Activated naive CD8-positive, alpha-beta T cell (primary cell): ENCODE measurements at regions not wholly inside any gene's neighbourhood (a gene's known extent, or its start where the extent isn't known, plus 50 kb on each side); places are given as distances from the start of the nearest gene placed in this dataset.

Source experiments
- H3K27ac Mint-ChIP-seq: one replicate; pipeline ENCODE4 v1.8.0; 2021; ENCODE audit warnings: mixed read lengths
- H3K27me3 Mint-ChIP-seq: one replicate; pipeline ENCODE4 v1.8.0; 2021; ENCODE audit warnings: mixed read lengths
- H3K36me3 Mint-ChIP-seq: one replicate; pipeline ENCODE4 v1.8.0; 2021; ENCODE audit warnings: mixed read lengths
- H3K4me1 Mint-ChIP-seq: one replicate; pipeline ENCODE4 v1.8.0; 2021; ENCODE audit warnings: low read depth, mixed read lengths
- H3K4me3 Mint-ChIP-seq: one replicate; pipeline ENCODE4 v1.8.0; 2021; ENCODE audit warnings: mild to moderate bottlenecking, mixed read lengths
- H3K9me3 Mint-ChIP-seq: one replicate; pipeline ENCODE4 v1.8.0; 2021; ENCODE audit warnings: low read depth, mixed read lengths

- H3K9me3 Mint-ChIP-seq: peaks cover 1% of the 10 kb centered on the region
- no peaks in the 10 kb centered on the region for H3K36me3 Mint-ChIP-seq
- no peak overlapping the region for H3K4me3 Mint-ChIP-seq
- no peaks in the 10 kb centered on the region for H3K27me3 Mint-ChIP-seq
- H3K4me1 Mint-ChIP-seq: peaks cover 1% of the 10 kb centered on the region
- H3K27ac Mint-ChIP-seq: no peak overlapping the region
Measured at GRCh38 chr1:96367791-96368190, 353.8 kb upstream of the PTBP2 start.

- H3K27ac Mint-ChIP-seq: no peak overlapping the region
- H3K27me3 Mint-ChIP-seq: no peaks in the 10 kb centered on the region
- H3K36me3 Mint-ChIP-seq: no peaks in the 10 kb centered on the region
- H3K4me1 Mint-ChIP-seq: no peaks in the 10 kb centered on the region
- H3K9me3 Mint-ChIP-seq: no peaks in the 10 kb centered on the region
- no peak overlapping the region for H3K4me3 Mint-ChIP-seq
Measured at GRCh38 chr1:96370757-96371156, 350.8 kb upstream of the PTBP2 start.

- Mint-ChIP-seq H3K9me3 (peaks cover 8% of the 10 kb centered on the region), H3K27ac (no peak overlapping the region), H3K36me3 (no peaks in the 10 kb centered on the region), H3K4me3 (no peak overlapping the region), H3K27me3 (no peaks in the 10 kb centered on the region), H3K4me1 (no peaks in the 10 kb centered on the region)
Measured at GRCh38 chr1:96372881-96373280, 348.7 kb upstream of the PTBP2 start.

- H3K9me3 Mint-ChIP-seq: peaks cover 8% of the 10 kb centered on the region
- no peaks in the 10 kb centered on the region for H3K27me3 Mint-ChIP-seq
- H3K4me3 Mint-ChIP-seq: no peak overlapping the region
- no peaks in the 10 kb centered on the region for H3K36me3 Mint-ChIP-seq
- no peaks in the 10 kb centered on the region for H3K4me1 Mint-ChIP-seq
- no peak overlapping the region for H3K27ac Mint-ChIP-seq
Measured at GRCh38 chr1:96374076-96374762, 347.4 kb upstream of the PTBP2 start.

GRCh38 chr1:96376846-96377245, 344.7 kb upstream of the PTBP2 start:
- Mint-ChIP-seq H3K4me1 (no peaks in the 10 kb centered on the region), H3K27ac (no peak overlapping the region), H3K4me3 (no peak overlapping the region), H3K27me3 (no peaks in the 10 kb centered on the region), H3K36me3 (no peaks in the 10 kb centered on the region), H3K9me3 (peaks cover 8% of the 10 kb centered on the region)

GRCh38 chr1:96384611-96385010, 337.0 kb upstream of the PTBP2 start:
- Mint-ChIP-seq H3K27me3 (no peaks in the 10 kb centered on the region), H3K27ac (no peak overlapping the region), H3K4me1 (no peaks in the 10 kb centered on the region), H3K36me3 (no peaks in the 10 kb centered on the region), H3K9me3 (no peaks in the 10 kb centered on the region), H3K4me3 (no peak overlapping the region)

GRCh38 chr1:96387785-96388184, 333.8 kb upstream of the PTBP2 start:
- no peaks in the 10 kb centered on the region for H3K4me1 Mint-ChIP-seq
- no peaks in the 10 kb centered on the region for H3K9me3 Mint-ChIP-seq
- no peak overlapping the region for H3K4me3 Mint-ChIP-seq
- no peaks in the 10 kb centered on the region for H3K36me3 Mint-ChIP-seq
- no peak overlapping the region for H3K27ac Mint-ChIP-seq
- no peaks in the 10 kb centered on the region for H3K27me3 Mint-ChIP-seq

GRCh38 chr1:96388421-96389310, 332.9 kb upstream of the PTBP2 start:
- H3K4me3 Mint-ChIP-seq: no peak overlapping the region
- H3K27ac Mint-ChIP-seq: no peak overlapping the region
- no peaks in the 10 kb centered on the region for H3K27me3 Mint-ChIP-seq
- H3K4me1 Mint-ChIP-seq: no peaks in the 10 kb centered on the region
- H3K9me3 Mint-ChIP-seq: no peaks in the 10 kb centered on the region
- H3K36me3 Mint-ChIP-seq: no peaks in the 10 kb centered on the region

- Mint-ChIP-seq H3K27me3 (no peaks in the 10 kb centered on the region), H3K27ac (no peak overlapping the region), H3K4me3 (no peak overlapping the region), H3K36me3 (no peaks in the 10 kb centered on the region), H3K4me1 (no peaks in the 10 kb centered on the region), H3K9me3 (peaks cover 4% of the 10 kb centered on the region)
Measured at GRCh38 chr1:96400089-96400488, 321.5 kb upstream of the PTBP2 start.

- no peaks in the 10 kb centered on the region for H3K36me3 Mint-ChIP-seq
- no peak overlapping the region for H3K4me3 Mint-ChIP-seq
- no peak overlapping the region for H3K27ac Mint-ChIP-seq
- H3K27me3 Mint-ChIP-seq: no peaks in the 10 kb centered on the region
- H3K4me1 Mint-ChIP-seq: no peaks in the 10 kb centered on the region
- H3K9me3 Mint-ChIP-seq: no peaks in the 10 kb centered on the region
Measured at GRCh38 chr1:96409087-96409486, 312.5 kb upstream of the PTBP2 start.

GRCh38 chr1:96409689-96410088, 311.9 kb upstream of the PTBP2 start:
- Mint-ChIP-seq H3K4me1 (no peaks in the 10 kb centered on the region), H3K4me3 (no peak overlapping the region)

GRCh38 chr1:96411006-96411405, 310.6 kb upstream of the PTBP2 start:
- H3K36me3 Mint-ChIP-seq: no peaks in the 10 kb centered on the region
- no peak overlapping the region for H3K27ac Mint-ChIP-seq
- H3K4me3 Mint-ChIP-seq: no peak overlapping the region
- no peaks in the 10 kb centered on the region for H3K27me3 Mint-ChIP-seq
- H3K9me3 Mint-ChIP-seq: no peaks in the 10 kb centered on the region
- H3K4me1 Mint-ChIP-seq: no peaks in the 10 kb centered on the region

More at GRCh38 chr1:96409689-96410088, 311.9 kb upstream of the PTBP2 start:
- H3K36me3 Mint-ChIP-seq: no peaks in the 10 kb centered on the region
- no peaks in the 10 kb centered on the region for H3K27me3 Mint-ChIP-seq
- H3K27ac Mint-ChIP-seq: no peak overlapping the region
- no peaks in the 10 kb centered on the region for H3K9me3 Mint-ChIP-seq

GRCh38 chr1:96414598-96414997, 307.0 kb upstream of the PTBP2 start:
- no peak overlapping the region for H3K27ac Mint-ChIP-seq

GRCh38 chr1:96416111-96416595, 305.4 kb upstream of the PTBP2 start:
- no peaks in the 10 kb centered on the region for H3K9me3 Mint-ChIP-seq
- no peaks in the 10 kb centered on the region for H3K4me1 Mint-ChIP-seq
- no peak overlapping the region for H3K27ac Mint-ChIP-seq
- no peaks in the 10 kb centered on the region for H3K36me3 Mint-ChIP-seq
- H3K4me3 Mint-ChIP-seq: no peak overlapping the region
- no peaks in the 10 kb centered on the region for H3K27me3 Mint-ChIP-seq

More at GRCh38 chr1:96414598-96414997, 307.0 kb upstream of the PTBP2 start:
- Mint-ChIP-seq H3K36me3 (no peaks in the 10 kb centered on the region), H3K4me1 (no peaks in the 10 kb centered on the region), H3K27me3 (no peaks in the 10 kb centered on the region), H3K4me3 (no peak overlapping the region), H3K9me3 (no peaks in the 10 kb centered on the region)

GRCh38 chr1:96416701-96417444, 304.7 kb upstream of the PTBP2 start:
- no peaks in the 10 kb centered on the region for H3K27me3 Mint-ChIP-seq
- H3K36me3 Mint-ChIP-seq: no peaks in the 10 kb centered on the region
- H3K4me1 Mint-ChIP-seq: no peaks in the 10 kb centered on the region
- H3K9me3 Mint-ChIP-seq: no peaks in the 10 kb centered on the region
- no peak overlapping the region for H3K4me3 Mint-ChIP-seq
- H3K27ac Mint-ChIP-seq: no peak overlapping the region
